Neural progenitor cell (in vitro differentiated cells): ENCODE measurements at regions not wholly inside any gene's neighbourhood (a gene's known extent, or its start where the extent isn't known, plus 50 kb on each side); places are given as distances from the start of the nearest gene placed in this dataset.
A peak's percentile ranks its signal among the peaks of the same experiment; 100 is the strongest.

Experiments
- DNase-seq: peaks from one replicate; pipeline ENCODE4 v3.0.0-alpha.2; 2016; ENCODE audit warnings: low spot score
- H2AFZ ChIP-seq: fragments of 200-600 bp; sonication (generic); replicated peaks from 2 replicates; pipeline ENCODE4 v1.6.1; 2016; ENCODE audit warnings: antibody characterized with exemption
- H3F3A ChIP-seq: fragments of 200-600 bp; sonication (generic); 2 replicates; pipeline ENCODE4 v1.6.1; 2016; ENCODE audit warnings: antibody characterized with exemption, low read depth
- H3K27ac ChIP-seq: fragments of 200-600 bp; sonication (generic); 2 replicates; pipeline ENCODE4 v1.5.1; 2016; ENCODE audit warnings: mild to moderate bottlenecking
- H3K27me3 ChIP-seq: fragments of 200-600 bp; sonication (generic); 2 replicates; pipeline ENCODE4 v1.6.1; 2016; ENCODE audit warnings: mild to moderate bottlenecking, moderate library complexity
- H3K36me3 ChIP-seq: fragments of 200-600 bp; sonication (generic); 2 replicates; pipeline ENCODE4 v1.5.1; 2016
- H3K4me1 ChIP-seq: fragments of 200-600 bp; sonication (generic); 2 replicates; pipeline ENCODE4 v1.6.1; 2016; ENCODE audit warnings: mixed run types
- H3K4me2 ChIP-seq: fragments of 200-600 bp; sonication (generic); 2 replicates; pipeline ENCODE4 v1.6.1; 2016
- H3K4me3 ChIP-seq: fragments of 200-600 bp; sonication (generic); 2 replicates; pipeline ENCODE4 v1.5.1; 2016
- H3K79me2 ChIP-seq: fragments of 200-600 bp; sonication (generic); 2 replicates; pipeline ENCODE4 v1.6.1; 2016; ENCODE audit warnings: low read depth
- H3K9ac ChIP-seq: fragments of 200-600 bp; sonication (generic); 2 replicates; pipeline ENCODE4 v1.6.1; 2016
- H3K9me3 ChIP-seq: fragments of 200-600 bp; sonication (generic); 2 replicates; pipeline ENCODE4 v1.5.1; 2016; ENCODE audit warnings: low read depth
- H4K20me1 ChIP-seq: fragments of 200-600 bp; sonication (generic); 2 replicates; pipeline ENCODE4 v1.6.1; 2016; ENCODE audit warnings: low read depth
- H3K27ac Mint-ChIP-seq: 3 replicates; pipeline ENCODE4 v1.8.0; 2021; ENCODE audit warnings: mixed read lengths
- H3K27me3 Mint-ChIP-seq: 2 replicates; pipeline ENCODE4 v1.8.0; 2022; ENCODE audit warnings: low read depth, mild to moderate bottlenecking, inconsistent platforms, moderate library complexity, mixed read lengths; ENCODE audit not compliant: insufficient read depth
- H3K36me3 Mint-ChIP-seq: 3 replicates; pipeline ENCODE4 v1.8.0; 2021; ENCODE audit warnings: mixed read lengths
- H3K4me1 Mint-ChIP-seq: 3 replicates; pipeline ENCODE4 v1.8.0; 2021; ENCODE audit warnings: mixed read lengths
- H3K4me3 Mint-ChIP-seq: 3 replicates; pipeline ENCODE4 v1.8.0; 2021; ENCODE audit warnings: mild to moderate bottlenecking, moderate library complexity, mixed read lengths
- H3K9me3 Mint-ChIP-seq: 3 replicates; pipeline ENCODE4 v1.8.0; 2020; ENCODE audit warnings: mixed read lengths
- CTCF ChIP-seq: fragments of 200-600 bp; sonication (generic); IDR thresholded peaks from 2 replicates; pipeline ENCODE4 v1.5.1; 2017; ENCODE audit warnings: antibody characterized with exemption, mild to moderate bottlenecking
- EZH2 ChIP-seq: fragments of 200-600 bp; sonication (generic); IDR thresholded peaks from 2 replicates; pipeline ENCODE4 v1.6.1; 2017; ENCODE audit warnings: antibody characterized with exemption, mild to moderate bottlenecking, moderate library complexity
- EZH2phosphoT487 ChIP-seq: fragments of 200-600 bp; sonication (generic); IDR thresholded peaks from 2 replicates; pipeline ENCODE4 v1.6.1; 2017; ENCODE audit warnings: antibody characterized with exemption

- Histone ChIP-seq H3F3A (peaks cover 7% of the 10 kb centered on the region), H3K27me3 (no peaks in the 10 kb centered on the region), H2AFZ (no peak overlapping the region), H4K20me1 (no peaks in the 10 kb centered on the region), H3K4me1 (peaks cover 25% of the 10 kb centered on the region), H3K9ac (no peak overlapping the region), H3K9me3 (no peaks in the 10 kb centered on the region), H3K79me2 (no peaks in the 10 kb centered on the region), H3K4me3 (no peak overlapping the region), H3K27ac (no peak overlapping the region), H3K4me2 (no peak overlapping the region), H3K36me3 (no peaks in the 10 kb centered on the region)
- DNase-seq, result no peak
- Mint-ChIP-seq H3K27me3 (peaks cover 9% of the 10 kb centered on the region), H3K4me3 (no peak overlapping the region), H3K27ac (no peak overlapping the region), H3K9me3 (peaks cover 14% of the 10 kb centered on the region), H3K36me3 (peaks cover 2% of the 10 kb centered on the region), H3K4me1 (peaks cover 40% of the 10 kb centered on the region)
- TF ChIP-seq CTCF (no peak), EZH2 (no peak), EZH2phosphoT487 (no peak)
Observed at GRCh38 chr18:73691624-73692023, 456.0 kb downstream of the FBXO15 start.

- H3K4me2 ChIP-seq, result no peak overlapping the region
- H3K9ac ChIP-seq, result no peak overlapping the region
- H3F3A ChIP-seq, result peaks cover 7% of the 10 kb centered on the region
- H4K20me1 ChIP-seq, result no peaks in the 10 kb centered on the region
- H3K9me3 ChIP-seq, result no peaks in the 10 kb centered on the region
- peaks cover 2% of the 10 kb centered on the region for H3K36me3 Mint-ChIP-seq
- DNase-seq, result no peak
- H3K27ac ChIP-seq, result no peak overlapping the region
- peak overlapping the region; percentile 19 for H3K27ac Mint-ChIP-seq
- no peak overlapping the region for H3K4me3 ChIP-seq
- H3K79me2 ChIP-seq, result no peaks in the 10 kb centered on the region
- H3K36me3 ChIP-seq, result no peaks in the 10 kb centered on the region
- peaks cover 25% of the 10 kb centered on the region for H3K4me1 ChIP-seq
- no peak overlapping the region for H3K4me3 Mint-ChIP-seq
- TF ChIP-seq EZH2phosphoT487 (no peak), EZH2 (no peak), CTCF (no peak)
- H2AFZ ChIP-seq, result no peak overlapping the region
- no peaks in the 10 kb centered on the region for H3K27me3 ChIP-seq
- H3K27me3 Mint-ChIP-seq, result peaks cover 9% of the 10 kb centered on the region
- peaks cover 14% of the 10 kb centered on the region for H3K9me3 Mint-ChIP-seq
- H3K4me1 Mint-ChIP-seq, result peaks cover 40% of the 10 kb centered on the region
Observed at GRCh38 chr18:73691118-73691517, 456.5 kb downstream of the FBXO15 start.

GRCh38 chr18:73690222-73690621, 457.4 kb downstream of the FBXO15 start:
- H3K4me2 ChIP-seq, result peak overlapping the region; percentile 57
- H3K4me3 ChIP-seq, result no peak overlapping the region
- no peaks in the 10 kb centered on the region for H3K27me3 ChIP-seq
- H3K9me3 Mint-ChIP-seq, result peaks cover 14% of the 10 kb centered on the region
- peaks cover 25% of the 10 kb centered on the region for H3K4me1 ChIP-seq
- no peak overlapping the region for H3K4me3 Mint-ChIP-seq
- TF ChIP-seq EZH2 (no peak), CTCF (no peak), EZH2phosphoT487 (no peak)
- H3K9me3 ChIP-seq, result no peaks in the 10 kb centered on the region
- H3K27ac Mint-ChIP-seq, result no peak overlapping the region
- peaks cover 40% of the 10 kb centered on the region for H3K4me1 Mint-ChIP-seq
- peaks cover 9% of the 10 kb centered on the region for H3K27me3 Mint-ChIP-seq
- H3K36me3 Mint-ChIP-seq, result peaks cover 2% of the 10 kb centered on the region
- peak; percentile 69 for DNase-seq
- no peaks in the 10 kb centered on the region for H3K36me3 ChIP-seq
- no peaks in the 10 kb centered on the region for H4K20me1 ChIP-seq
- H3K79me2 ChIP-seq, result no peaks in the 10 kb centered on the region
- no peak overlapping the region for H2AFZ ChIP-seq
- no peak overlapping the region for H3K27ac ChIP-seq
- peaks cover 7% of the 10 kb centered on the region for H3F3A ChIP-seq
- no peak overlapping the region for H3K9ac ChIP-seq
